Fibroblast of villous mesenchyme (primary cell): ENCODE measurements at regions not wholly inside any gene's neighbourhood (a gene's known extent, or its start where the extent isn't known, plus 50 kb on each side); places are given as distances from the start of the nearest gene placed in this dataset.

Source experiments
- DNase-seq: peaks from one replicate; pipeline ENCODE4 v3.0.0-alpha.2; 2010; ENCODE audit warnings: low read depth
- H3K4me3 ChIP-seq: 2 replicates; pipeline ENCODE4 v1.5.1; 2011; ENCODE audit warnings: low read depth, mild to moderate bottlenecking, low read length
- CTCF ChIP-seq: IDR thresholded peaks from 2 replicates; pipeline ENCODE4 v1.5.1; 2012; ENCODE audit warnings: low read depth, mild to moderate bottlenecking, low read length; ENCODE audit not compliant: insufficient read depth

GRCh38 chr5:5089895-5090649 is 50.1 kb upstream of the ADAMTS16 start:
- DNase-seq: no peak
- no peak overlapping the region for H3K4me3 ChIP-seq
- TF ChIP-seq CTCF: no peak
